Psoas muscle (tissue), 7 donors: ENCODE measurements at regions not wholly inside any gene's neighbourhood (a gene's known extent, or its start where the extent isn't known, plus 50 kb on each side); places are given as distances from the start of the nearest gene placed in this dataset.
"Not testable (repeated sequence)": the region's sequence is repeated elsewhere in the genome, so short reads cannot be mapped to it uniquely, and the experiment has no call there.

ENCODE experiments used
- ATAC-seq, 4 donors: fragments of 200-7000 bp; cut with Tn5 transposase; one replicate each; pipeline ENCODE4 v1.9.1; 2020; ENCODE audit warnings: moderate library complexity in 3 of 4, mild to moderate bottlenecking in 2 of 4
- DNase-seq, 2 donors: peaks; one replicate each; pipeline ENCODE4 v3.0.0-alpha.2; 2020
- H3K27ac ChIP-seq: fragments of 200-600 bp; one replicate; pipeline ENCODE4 v1.8.0; 2022
- H3K27me3 ChIP-seq, 3 donors: fragments of 200-600 bp in 1 of 3; one replicate each; pipeline versions ENCODE4 v1.6.1 to v1.8.0; 2013 to 2022; ENCODE audit warnings: low read length in 2 of 3, mild to moderate bottlenecking in 2 of 3, moderate library complexity in 1 of 3; ENCODE audit not compliant: insufficient read depth in 3 of 3
- H3K36me3 ChIP-seq, 2 donors: fragments of 200-600 bp in 1 of 2; one replicate each; pipeline versions ENCODE4 v1.6.1 to v1.8.0; 2013 to 2022; ENCODE audit warnings: low read depth in 1 of 2, mild to moderate bottlenecking in 1 of 2, moderate library complexity in 1 of 2; ENCODE audit not compliant: insufficient read depth in 1 of 2
- H3K4me1 ChIP-seq: fragments of 200-600 bp; one replicate; pipeline ENCODE4 v1.8.0; 2022
- H3K4me3 ChIP-seq: fragments of 200-600 bp; one replicate; pipeline ENCODE4 v1.8.0; 2022; ENCODE audit warnings: mild to moderate bottlenecking
- H3K9me3 ChIP-seq: fragments of 200-600 bp; one replicate; pipeline ENCODE4 v1.8.0; 2022
- WGBS, 3 donors: extraction: QIAGEN DNeasy Blood & Tissue Kit; methylation state at CpG; one replicate each; pipeline versions ENCODE4 v1.1.6 to v1.1.7; 2013; 5-methylcytosine and 5-hydroxymethylcytosine counted together
- intact Hi-C, 2 donors: fragments of 100-400 bp; cut with DNase I; formaldehyde crosslinking; loops; one replicate each; pipeline versions ENCODE4 v1.11.0 to v1.14.2; 2022
- TF ChIP-seq, protein P1 (sequence below): fragments of 200-600 bp; IDR thresholded peaks from one replicate; pipeline ENCODE4 v1.8.0; 2022; ENCODE audit warnings: antibody characterized with exemption
- donor health status: healthy with polysubstance abuse.
- donor health status: DM: no; HTN: no; CAD: no; lungs with moderate emphysema.
- donor health status: Bipolar disorder and iron deficiency.
- donor health status: healthy.
- donor health status: DM: yes; HTN: yes; CAD: no.
- donor health status: DM: no; HTN: no; CAD: no.
- donor health status: DM: yes; HTN: yes; CAD: no.

DNA sequence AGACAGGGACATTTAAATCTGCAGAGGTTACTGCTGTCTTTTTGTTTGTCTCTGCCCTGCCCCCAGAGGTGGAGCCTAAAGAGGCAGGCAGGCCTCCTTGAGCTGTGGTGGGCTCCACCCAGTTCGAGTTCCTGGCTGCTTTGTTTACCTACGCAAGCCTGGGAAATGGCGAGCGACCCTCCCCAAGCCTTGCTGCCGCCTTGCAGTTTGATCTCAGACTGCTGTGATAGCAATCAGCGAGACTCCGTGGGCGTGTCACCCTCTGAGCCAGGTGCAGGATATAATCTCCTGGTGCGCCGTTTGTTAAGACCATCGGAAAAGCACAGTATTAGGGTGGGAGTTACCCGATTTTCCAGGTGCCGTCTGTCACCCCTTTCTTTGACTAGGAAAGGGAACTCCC lies 93.3 kb downstream of the ANKRD30BL start:
- DNase-seq, H3K36me3 ChIP-seq, H3K27ac ChIP-seq, H3K4me1 ChIP-seq, H3K27me3 ChIP-seq, ATAC-seq, H3K4me3 ChIP-seq, intact Hi-C loops, H3K9me3 ChIP-seq: not testable (repeated sequence)
- 91 to 94% (median 92%) methylated on average over 13 of the region's 13 CpGs for WGBS, 3 donors

DNA sequence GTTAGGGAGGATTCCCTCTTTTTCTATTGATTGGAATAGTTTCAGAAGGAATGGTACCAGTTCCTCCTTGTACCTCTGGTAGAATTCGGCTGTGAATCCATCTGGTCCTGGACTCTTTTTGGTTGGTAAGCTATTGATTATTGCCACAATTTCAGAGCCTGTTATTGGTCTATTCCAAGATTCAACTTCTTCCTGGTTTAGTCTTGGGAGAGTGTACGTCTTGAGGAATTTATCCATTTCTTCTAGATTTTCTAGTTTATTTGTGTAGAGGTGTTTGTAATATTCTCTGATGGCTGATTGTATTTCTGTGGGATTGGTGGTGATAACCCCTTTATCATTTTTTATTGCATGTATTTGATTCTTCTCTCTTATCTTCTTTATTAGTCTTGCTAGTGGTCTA lies 96.4 kb downstream of the ANKRD30BL start:
- H3K36me3 ChIP-seq, H3K9me3 ChIP-seq, ATAC-seq, DNase-seq, intact Hi-C loops, H3K4me1 ChIP-seq, H3K27me3 ChIP-seq, H3K27ac ChIP-seq, H3K4me3 ChIP-seq: not testable (repeated sequence)
- 71 to 87% (median 79%) methylated on average over 1 of the region's 2 CpGs for WGBS, 3 donors

DNA sequence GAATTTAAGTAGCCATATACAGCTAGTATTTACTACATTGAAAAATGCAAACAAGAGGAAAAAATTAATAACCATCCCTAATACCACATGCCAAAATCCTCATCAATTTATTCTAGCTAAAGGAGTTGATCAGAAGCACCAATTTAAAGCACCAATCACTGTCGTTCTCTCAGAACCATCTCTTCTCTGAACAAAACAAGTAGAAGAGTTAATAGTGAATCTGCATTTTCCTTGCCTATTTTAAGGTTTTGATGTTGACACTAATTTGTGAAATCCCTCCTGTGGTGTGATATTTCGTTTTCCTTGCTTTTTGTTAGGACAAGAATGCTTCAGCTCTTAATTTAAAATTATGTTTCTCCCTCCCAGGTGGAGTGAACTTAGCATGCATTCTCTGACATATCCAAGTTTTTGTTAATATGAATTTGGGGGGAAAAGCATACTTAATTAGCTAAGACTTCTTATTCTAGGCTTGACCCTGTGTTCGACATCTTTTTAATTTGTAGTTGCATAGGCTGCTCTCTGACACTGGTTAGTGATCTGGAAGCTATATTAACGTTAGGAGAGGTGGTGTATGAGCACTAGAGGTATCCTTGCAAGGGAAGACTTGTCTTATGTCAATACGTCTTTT lies 122.0 kb downstream of the ANKRD30BL start:
- DNase-seq, intact Hi-C loops, H3K4me3 ChIP-seq, H3K4me1 ChIP-seq, ATAC-seq, H3K27ac ChIP-seq, H3K36me3 ChIP-seq, H3K9me3 ChIP-seq: not testable (repeated sequence)
- peaks cover 0 to 36% (median 16%) of the 10 kb centered on the region in 3 donors for H3K27me3 ChIP-seq
- WGBS, 3 donors: 52 to 60% (median 55%) methylated on average over 5 of the region's 5 CpGs

DNA sequence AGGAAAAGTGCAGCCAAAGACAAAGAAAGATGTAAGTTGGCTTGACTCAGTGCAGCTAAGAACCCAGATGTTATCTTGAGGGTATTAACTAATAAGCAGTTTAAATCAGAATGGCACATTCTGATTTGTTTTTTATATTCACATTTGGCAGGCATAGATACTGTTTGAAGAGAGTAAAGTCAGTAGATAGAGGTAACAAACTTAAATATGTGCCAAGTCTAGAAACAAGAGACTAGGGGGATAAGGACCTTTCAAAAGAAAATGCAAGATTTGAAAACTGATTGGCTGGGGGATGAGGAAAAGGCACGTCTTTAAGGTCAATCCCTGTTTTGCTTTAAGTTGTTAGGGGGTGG lies 122.9 kb downstream of the ANKRD30BL start:
- H3K4me1 ChIP-seq, intact Hi-C loops, DNase-seq, H3K9me3 ChIP-seq, ATAC-seq, H3K27ac ChIP-seq, H3K36me3 ChIP-seq: not testable (repeated sequence)
- 0 to 4% (median 3%) methylated on average over 1 of the region's 1 CpG for WGBS, 3 donors
- peak overlapping the region; percentile 58 for H3K4me3 ChIP-seq
- peaks cover 0 to 32% (median 16%) of the 10 kb centered on the region in 3 donors for H3K27me3 ChIP-seq

DNA sequence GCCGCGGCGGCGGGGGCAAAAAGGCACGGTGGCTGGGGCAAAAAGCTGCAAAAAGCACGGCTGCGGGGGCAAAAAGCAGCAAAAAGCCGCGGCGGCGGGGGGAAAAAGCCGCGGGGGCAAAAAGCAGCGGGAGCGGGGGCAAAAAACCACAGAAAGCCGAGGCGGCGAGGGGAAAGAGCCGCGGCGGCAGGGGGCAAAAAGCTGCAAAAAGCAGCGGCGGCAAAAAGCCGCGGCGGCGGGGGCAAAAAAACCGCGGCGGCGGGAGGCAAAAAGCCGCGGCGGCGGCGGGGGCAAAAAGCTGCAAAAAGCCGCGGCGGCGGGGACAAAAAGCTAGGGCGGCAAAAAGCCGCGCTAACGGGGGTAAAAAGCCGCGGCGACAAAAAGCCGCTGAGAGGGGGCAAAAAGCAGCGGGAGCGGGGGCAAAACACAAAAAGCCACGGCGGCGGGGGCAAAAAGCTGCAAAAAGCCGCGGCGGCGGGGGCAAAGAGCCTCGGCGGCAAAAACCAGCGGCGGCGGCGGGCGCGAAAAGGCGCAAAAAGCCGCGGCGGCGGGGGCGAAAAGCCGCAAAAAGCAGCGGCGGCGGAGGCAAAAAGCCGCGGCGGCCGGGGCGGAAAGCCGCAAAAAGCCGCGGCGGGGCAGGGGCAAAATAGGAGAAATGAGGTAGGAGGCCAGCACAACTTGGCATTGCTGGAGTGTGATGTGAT lies 123.4 kb downstream of the ANKRD30BL start:
- Histone ChIP-seq H3K9me3 (no peaks in the 10 kb centered on the region), H3K4me3 (peak overlapping the region; percentile 58), H3K27me3 (peaks cover 0 to 32% (median 16%) of the 10 kb centered on the region in 3 donors), H3K36me3 (no peaks in the 10 kb centered on the region), H3K27ac (no peak overlapping the region), H3K4me1 (no peaks in the 10 kb centered on the region)
- DNase-seq (peak in 1 of 2 donors; percentile 32), ATAC-seq (no peak)
- TF ChIP-seq, protein P1, sequence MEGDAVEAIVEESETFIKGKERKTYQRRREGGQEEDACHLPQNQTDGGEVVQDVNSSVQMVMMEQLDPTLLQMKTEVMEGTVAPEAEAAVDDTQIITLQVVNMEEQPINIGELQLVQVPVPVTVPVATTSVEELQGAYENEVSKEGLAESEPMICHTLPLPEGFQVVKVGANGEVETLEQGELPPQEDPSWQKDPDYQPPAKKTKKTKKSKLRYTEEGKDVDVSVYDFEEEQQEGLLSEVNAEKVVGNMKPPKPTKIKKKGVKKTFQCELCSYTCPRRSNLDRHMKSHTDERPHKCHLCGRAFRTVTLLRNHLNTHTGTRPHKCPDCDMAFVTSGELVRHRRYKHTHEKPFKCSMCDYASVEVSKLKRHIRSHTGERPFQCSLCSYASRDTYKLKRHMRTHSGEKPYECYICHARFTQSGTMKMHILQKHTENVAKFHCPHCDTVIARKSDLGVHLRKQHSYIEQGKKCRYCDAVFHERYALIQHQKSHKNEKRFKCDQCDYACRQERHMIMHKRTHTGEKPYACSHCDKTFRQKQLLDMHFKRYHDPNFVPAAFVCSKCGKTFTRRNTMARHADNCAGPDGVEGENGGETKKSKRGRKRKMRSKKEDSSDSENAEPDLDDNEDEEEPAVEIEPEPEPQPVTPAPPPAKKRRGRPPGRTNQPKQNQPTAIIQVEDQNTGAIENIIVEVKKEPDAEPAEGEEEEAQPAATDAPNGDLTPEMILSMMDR: no peak
- 1 to 2% (median 1%) methylated on average over 59 to 84 of the region's 84 CpGs for WGBS, 3 donors
- intact Hi-C loops: no loop called here

DNA sequence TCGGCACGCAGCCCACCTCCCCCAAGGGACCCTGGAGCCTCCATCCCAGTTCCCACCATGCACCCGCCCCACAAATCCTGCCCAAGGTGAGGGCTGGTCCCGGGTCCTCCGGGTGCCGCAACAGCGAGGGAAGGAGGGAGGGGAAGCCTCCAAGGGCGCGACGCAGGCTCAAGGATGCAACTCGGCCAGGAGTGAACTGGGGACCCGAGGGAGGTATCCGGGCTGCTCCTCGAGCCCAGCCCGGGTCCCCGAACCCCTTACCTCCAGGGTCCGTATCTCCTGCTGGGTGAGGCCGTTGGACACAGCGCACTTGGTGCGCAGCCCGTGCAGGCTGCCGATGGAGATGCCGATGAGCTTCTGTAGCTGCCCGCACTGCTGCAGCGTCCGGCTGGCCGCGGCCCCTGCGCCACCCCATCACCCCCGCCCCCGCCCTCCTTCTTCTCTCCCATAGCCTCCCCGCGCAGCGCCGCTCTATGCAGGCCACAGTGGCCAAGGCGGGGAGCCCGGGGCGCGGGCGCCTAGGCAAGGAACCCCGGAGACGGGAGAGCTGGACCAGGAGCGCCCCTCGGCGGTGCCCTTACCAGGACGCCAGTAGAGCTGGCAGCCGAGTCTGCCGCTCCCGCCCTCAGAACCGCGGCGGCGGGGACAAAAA lies 124.1 kb downstream of the ANKRD30BL start:
- Histone ChIP-seq H3K27ac (no peak overlapping the region), H3K27me3 (peaks cover 0 to 32% (median 16%) of the 10 kb centered on the region in 3 donors), H3K9me3 (no peaks in the 10 kb centered on the region), H3K4me3 (peak overlapping the region; percentile 58), H3K4me1 (no peaks in the 10 kb centered on the region), H3K36me3 (no peaks in the 10 kb centered on the region)
- peak in 1 of 2 donors; percentile 16 for DNase-seq
- TF ChIP-seq, protein P1: no peak
- ATAC-seq: no peak
- intact Hi-C loops: no loop called here
- WGBS, 3 donors: 2 to 5% (median 4%) methylated on average over 33 to 53 of the region's 53 CpGs
